Hepatocyte (in vitro differentiated cells): ENCODE measurements at regions not wholly inside any gene's neighbourhood (a gene's known extent, or its start where the extent isn't known, plus 50 kb on each side); places are given as distances from the start of the nearest gene placed in this dataset.

ENCODE experiments used
- CTCF ChIP-seq: fragments of 200-600 bp; sonication (generic); IDR thresholded peaks from 2 replicates; pipeline ENCODE4 v1.5.1; 2016; ENCODE audit warnings: antibody characterized with exemption, mild to moderate bottlenecking; ENCODE audit not compliant: poor library complexity
- EZH2 ChIP-seq: fragments of 200-600 bp; sonication (generic); IDR thresholded peaks from 2 replicates; pipeline ENCODE4 v1.6.1; 2016; ENCODE audit warnings: antibody characterized with exemption, mild to moderate bottlenecking, borderline replicate concordance
- EZH2phosphoT487 ChIP-seq: fragments of 200-600 bp; sonication (generic); IDR thresholded peaks from one replicate; pipeline ENCODE4 v1.6.1; 2018; ENCODE audit warnings: antibody characterized with exemption, mild to moderate bottlenecking, low read depth, moderate library complexity; ENCODE audit not compliant: unreplicated experiment, severe bottlenecking

DNA sequence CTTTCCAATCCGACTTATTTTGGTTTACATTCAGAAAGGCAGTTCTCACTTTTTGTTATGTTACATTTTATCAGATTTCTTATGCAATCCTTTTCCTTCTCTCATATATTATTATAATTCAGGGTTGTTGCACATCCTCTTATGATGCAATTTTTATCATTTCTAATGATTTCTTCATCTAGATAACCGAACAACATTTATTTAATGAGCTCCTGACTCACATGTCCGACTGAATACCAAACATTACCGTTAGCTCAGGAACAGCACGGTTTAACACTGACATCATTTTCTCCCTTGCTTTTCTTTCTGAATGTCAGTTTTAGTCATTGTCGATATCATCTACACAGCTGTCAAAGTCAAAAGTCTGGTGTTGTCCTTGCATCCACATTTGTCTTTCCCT is 199.2 kb downstream of the BCHE start:
- TF ChIP-seq EZH2: no peak
- TF ChIP-seq CTCF: no peak
- TF ChIP-seq EZH2phosphoT487: no peak
